ENCODE measurements at regions not wholly inside any gene's neighbourhood (a gene's known extent, or its start where the extent isn't known, plus 50 kb on each side); places are given as distances from the start of the nearest gene placed in this dataset.
A peak's percentile ranks its signal among the peaks of the same experiment; 100 is the strongest.

DNA sequence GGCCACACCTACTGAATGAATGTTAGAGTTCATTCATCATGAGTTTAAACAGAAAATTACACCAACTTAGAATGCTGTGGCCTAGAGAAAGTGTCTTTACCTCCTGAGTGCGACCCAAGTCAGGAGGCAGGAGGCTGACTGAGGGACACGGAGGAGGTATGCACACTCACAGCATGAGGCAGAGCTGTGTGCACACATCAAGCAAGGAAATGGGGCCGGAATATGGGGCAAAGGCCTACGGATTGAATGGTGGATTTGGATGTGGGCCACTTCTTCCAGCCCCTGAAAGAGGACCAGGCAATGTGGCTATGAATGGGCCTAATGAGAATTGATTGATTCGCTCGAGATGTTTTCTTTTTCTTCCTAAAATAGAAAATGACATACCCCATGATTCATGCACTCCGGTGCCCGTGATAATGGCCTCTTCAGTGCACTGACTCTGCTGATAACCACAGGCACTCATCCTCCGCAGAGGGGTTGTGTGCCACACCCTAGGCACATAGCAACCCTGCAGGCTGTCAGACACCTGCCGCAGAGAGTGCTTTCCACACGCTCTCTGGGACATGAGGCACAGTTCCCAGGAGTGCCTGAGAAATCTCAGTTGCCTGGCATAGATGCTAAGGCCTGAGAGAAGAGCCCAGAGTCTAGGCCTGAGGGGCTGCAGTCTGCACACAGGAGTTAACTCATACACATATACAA, 155.5 kb downstream of the GLUL start (continued):
- peak; percentile 63; the same call in 1 of the 2 replicates for TF ChIP-seq BRD4 (IDR thresholded peaks at IDR 0.05)
- peak; percentile 68 for TF ChIP-seq MTA3 (IDR thresholded peaks at IDR 0.05; ENCODE audit: borderline replicate concordance)
- TF ChIP-seq, protein P1, sequence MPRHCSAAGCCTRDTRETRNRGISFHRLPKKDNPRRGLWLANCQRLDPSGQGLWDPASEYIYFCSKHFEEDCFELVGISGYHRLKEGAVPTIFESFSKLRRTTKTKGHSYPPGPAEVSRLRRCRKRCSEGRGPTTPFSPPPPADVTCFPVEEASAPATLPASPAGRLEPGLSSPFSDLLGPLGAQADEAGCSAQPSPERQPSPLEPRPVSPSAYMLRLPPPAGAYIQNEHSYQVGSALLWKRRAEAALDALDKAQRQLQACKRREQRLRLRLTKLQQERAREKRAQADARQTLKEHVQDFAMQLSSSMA (CRISPR knock-in tag; IDR thresholded peaks at IDR 0.05), result no peak
- no peak for TF ChIP-seq ZNF696 (CRISPR knock-in tag; conservative IDR thresholded peaks at IDR 0.05)
- TF ChIP-seq, protein P2, sequence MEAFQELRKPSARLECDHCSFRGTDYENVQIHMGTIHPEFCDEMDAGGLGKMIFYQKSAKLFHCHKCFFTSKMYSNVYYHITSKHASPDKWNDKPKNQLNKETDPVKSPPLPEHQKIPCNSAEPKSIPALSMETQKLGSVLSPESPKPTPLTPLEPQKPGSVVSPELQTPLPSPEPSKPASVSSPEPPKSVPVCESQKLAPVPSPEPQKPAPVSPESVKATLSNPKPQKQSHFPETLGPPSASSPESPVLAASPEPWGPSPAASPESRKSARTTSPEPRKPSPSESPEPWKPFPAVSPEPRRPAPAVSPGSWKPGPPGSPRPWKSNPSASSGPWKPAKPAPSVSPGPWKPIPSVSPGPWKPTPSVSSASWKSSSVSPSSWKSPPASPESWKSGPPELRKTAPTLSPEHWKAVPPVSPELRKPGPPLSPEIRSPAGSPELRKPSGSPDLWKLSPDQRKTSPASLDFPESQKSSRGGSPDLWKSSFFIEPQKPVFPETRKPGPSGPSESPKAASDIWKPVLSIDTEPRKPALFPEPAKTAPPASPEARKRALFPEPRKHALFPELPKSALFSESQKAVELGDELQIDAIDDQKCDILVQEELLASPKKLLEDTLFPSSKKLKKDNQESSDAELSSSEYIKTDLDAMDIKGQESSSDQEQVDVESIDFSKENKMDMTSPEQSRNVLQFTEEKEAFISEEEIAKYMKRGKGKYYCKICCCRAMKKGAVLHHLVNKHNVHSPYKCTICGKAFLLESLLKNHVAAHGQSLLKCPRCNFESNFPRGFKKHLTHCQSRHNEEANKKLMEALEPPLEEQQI (IDR thresholded peaks at IDR 0.05), result 0 out of 2 replicates have a peak, but pooled peaks have one; percentile 16
- no peak for TF ChIP-seq PHB (CRISPR knock-in tag; IDR thresholded peaks at IDR 0.05)
- TF ChIP-seq, protein P3, sequence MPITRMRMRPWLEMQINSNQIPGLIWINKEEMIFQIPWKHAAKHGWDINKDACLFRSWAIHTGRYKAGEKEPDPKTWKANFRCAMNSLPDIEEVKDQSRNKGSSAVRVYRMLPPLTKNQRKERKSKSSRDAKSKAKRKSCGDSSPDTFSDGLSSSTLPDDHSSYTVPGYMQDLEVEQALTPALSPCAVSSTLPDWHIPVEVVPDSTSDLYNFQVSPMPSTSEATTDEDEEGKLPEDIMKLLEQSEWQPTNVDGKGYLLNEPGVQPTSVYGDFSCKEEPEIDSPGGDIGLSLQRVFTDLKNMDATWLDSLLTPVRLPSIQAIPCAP (CRISPR knock-in tag; IDR thresholded peaks at IDR 0.05; ENCODE audit: borderline replicate concordance), result no peak
- no peak for TF ChIP-seq TSC22D4 (tag; IDR thresholded peaks at IDR 0.05)
- TF ChIP-seq ZBTB34 (CRISPR knock-in tag; IDR thresholded peaks at IDR 0.05), result no peak
- peak; percentile 82; the same call in 1 of the 2 replicates for TF ChIP-seq CC2D1A (IDR thresholded peaks at IDR 0.05)
- no peak for TF ChIP-seq ZNF764 (CRISPR knock-in tag; IDR thresholded peaks at IDR 0.05; ENCODE audit: low read depth)
- TF ChIP-seq HDAC2 (IDR thresholded peaks at IDR 0.05), result peak; percentile 95
- TF ChIP-seq, protein P4, sequence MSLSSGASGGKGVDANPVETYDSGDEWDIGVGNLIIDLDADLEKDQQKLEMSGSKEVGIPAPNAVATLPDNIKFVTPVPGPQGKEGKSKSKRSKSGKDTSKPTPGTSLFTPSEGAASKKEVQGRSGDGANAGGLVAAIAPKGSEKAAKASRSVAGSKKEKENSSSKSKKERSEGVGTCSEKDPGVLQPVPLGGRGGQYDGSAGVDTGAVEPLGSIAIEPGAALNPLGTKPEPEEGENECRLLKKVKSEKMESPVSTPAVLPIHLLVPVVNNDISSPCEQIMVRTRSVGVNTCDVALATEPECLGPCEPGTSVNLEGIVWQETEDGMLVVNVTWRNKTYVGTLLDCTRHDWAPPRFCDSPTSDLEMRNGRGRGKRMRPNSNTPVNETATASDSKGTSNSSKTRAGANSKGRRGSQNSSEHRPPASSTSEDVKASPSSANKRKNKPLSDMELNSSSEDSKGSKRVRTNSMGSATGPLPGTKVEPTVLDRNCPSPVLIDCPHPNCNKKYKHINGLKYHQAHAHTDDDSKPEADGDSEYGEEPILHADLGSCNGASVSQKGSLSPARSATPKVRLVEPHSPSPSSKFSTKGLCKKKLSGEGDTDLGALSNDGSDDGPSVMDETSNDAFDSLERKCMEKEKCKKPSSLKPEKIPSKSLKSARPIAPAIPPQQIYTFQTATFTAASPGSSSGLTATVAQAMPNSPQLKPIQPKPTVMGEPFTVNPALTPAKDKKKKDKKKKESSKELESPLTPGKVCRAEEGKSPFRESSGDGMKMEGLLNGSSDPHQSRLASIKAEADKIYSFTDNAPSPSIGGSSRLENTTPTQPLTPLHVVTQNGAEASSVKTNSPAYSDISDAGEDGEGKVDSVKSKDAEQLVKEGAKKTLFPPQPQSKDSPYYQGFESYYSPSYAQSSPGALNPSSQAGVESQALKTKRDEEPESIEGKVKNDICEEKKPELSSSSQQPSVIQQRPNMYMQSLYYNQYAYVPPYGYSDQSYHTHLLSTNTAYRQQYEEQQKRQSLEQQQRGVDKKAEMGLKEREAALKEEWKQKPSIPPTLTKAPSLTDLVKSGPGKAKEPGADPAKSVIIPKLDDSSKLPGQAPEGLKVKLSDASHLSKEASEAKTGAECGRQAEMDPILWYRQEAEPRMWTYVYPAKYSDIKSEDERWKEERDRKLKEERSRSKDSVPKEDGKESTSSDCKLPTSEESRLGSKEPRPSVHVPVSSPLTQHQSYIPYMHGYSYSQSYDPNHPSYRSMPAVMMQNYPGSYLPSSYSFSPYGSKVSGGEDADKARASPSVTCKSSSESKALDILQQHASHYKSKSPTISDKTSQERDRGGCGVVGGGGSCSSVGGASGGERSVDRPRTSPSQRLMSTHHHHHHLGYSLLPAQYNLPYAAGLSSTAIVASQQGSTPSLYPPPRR (CRISPR knock-in tag; IDR thresholded peaks at IDR 0.05; ENCODE audit: borderline replicate concordance), result peak; percentile 83; the same call in 1 of the 2 replicates
- no peak for TF ChIP-seq FOXK1 (CRISPR knock-in tag; IDR thresholded peaks at IDR 0.05; ENCODE audit: borderline replicate concordance)
- no peak for TF ChIP-seq MCM2 (IDR thresholded peaks at IDR 0.05; ENCODE audit: low read depth)
- peak in 1 of 3 experiments; percentile 42 for TF ChIP-seq YY1 (IDR thresholded peaks at IDR 0.05; ENCODE audit: borderline replicate concordance in 1 of 3, control insufficient read depth in 1 of 3, extremely low read depth in 1 of 3, insufficient read depth in 3 of 3, insufficient read length in 1 of 3, insufficient replicate concordance in 2 of 3, low read depth in 1 of 3, low read length in 2 of 3)

Data from K562 (cell line).